ENCODE measurements at regions not wholly inside any gene's neighbourhood (a gene's known extent, or its start where the extent isn't known, plus 50 kb on each side); places are given as distances from the start of the nearest gene placed in this dataset.
"Not testable (repeated sequence)": the region's sequence is repeated elsewhere in the genome, so short reads cannot be mapped to it uniquely, and the experiment has no call there.

DNA sequence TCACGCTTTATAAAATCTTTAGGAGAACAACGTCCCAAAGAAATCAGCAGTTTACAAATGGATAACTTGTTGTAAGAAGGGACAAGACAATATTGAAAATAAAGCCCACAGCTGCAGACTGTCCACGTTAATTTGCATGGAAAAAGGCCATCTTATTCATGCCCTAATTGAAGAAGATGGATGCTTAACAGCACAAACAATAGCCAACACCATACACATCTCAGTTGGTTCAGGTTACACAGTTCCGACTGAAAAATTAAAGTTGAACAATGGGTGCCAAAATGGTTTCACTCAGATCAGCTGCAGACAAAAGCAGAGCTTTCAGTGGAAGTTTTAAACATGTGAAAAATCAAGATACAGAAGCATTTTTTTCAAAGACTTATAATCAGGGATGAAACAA, 314.2 kb downstream of the RAB38 start:
- no peak for DNase-seq

DNA sequence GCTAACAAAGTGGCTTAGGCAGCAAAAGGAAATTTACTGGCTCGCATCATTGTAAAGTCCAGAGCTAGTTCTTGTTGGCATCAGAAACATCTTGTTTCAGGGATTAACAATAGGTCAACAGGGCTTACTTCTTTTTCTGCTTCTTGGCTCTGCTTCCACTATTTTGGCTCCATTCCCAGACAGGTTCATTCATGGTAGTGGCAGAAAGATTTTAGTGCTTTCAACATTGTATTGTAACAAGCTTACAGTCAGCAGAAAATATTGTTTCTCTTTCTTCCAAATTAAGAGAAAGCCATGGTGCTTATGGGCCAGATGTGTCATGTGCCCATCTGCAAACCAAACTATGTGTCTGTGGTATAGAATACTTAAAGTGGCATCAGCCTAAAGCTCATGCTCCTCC, 315.6 kb downstream of the RAB38 start:
- no peak for DNase-seq

DNA sequence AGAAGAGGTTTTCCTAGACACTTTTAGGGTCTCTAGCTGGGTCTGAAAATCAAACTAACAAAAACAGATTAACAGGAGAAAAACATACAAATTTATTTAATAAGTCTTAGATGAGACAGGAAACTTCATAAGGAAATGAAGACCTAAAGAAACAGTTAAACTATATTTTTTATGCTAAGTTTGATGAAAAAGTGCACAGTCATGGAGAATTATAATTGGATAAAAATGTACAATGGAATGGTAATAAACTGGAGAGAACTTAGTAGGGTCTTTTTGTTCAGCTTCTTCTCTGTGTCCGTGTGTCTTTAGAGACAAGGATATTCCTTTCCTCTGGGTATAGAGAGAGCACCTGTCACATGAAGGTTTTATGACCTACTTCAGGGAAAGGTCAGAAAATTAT, 323.4 kb downstream of the RAB38 start:
- no peak for DNase-seq

DNA sequence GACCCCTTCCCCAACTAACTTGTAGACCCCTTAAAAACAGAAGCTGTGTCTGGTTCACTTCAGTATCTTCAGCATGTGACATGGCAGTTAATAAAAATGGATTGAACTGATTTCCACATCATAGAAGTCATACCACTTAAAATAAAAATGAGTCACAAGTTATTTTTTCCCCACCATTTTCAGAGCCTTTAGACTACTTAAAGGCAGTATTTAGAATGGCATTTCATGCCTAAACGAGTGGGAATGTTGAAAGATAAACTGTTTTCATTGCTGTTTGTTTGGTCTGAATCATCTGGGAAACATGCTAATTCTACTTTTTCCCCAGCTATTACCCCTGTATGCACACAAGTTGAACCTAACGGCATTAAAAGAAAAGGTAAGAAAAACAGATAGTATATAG, 324.0 kb downstream of the RAB38 start:
- DNase-seq = no peak

DNA sequence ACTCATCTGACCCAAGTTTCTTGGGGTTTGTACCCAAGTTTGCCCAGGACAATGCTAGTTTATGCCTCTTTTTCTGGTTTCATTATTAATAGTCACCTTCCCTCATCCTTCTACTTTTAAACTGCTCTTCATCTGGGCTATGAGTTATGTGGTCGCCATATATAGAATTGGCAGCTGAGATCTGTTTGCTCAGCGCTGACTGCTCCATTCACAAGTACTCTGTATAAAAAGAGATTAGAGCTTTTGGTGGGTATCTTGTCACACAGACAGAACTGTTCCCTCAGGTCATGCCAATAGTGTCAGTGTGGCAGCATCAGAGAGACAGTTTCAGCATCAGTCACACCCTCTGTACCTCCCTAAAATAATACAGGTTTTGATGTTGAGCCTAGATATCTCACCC, 326.0 kb downstream of the RAB38 start:
- DNase-seq = no peak

DNA sequence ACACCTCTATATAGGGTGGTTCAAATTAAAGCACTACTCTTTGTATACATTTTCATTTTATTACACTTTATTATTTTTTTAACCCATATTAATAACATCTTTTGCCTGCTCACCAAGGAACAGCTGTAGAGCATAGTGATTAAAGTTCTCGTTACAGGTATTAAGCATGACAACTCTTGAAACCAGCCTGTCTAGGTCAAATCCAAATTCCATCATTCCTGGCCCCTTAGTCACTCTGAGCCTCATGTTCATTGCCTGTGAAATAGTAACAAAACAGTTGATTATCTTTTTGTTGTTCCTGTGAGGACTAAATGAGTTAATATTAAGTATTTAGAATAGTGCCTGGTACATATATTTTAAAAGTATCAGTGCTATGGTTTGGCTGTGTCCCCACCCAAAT, 334.5 kb downstream of the RAB38 start:
- DNase-seq = no peak

DNA sequence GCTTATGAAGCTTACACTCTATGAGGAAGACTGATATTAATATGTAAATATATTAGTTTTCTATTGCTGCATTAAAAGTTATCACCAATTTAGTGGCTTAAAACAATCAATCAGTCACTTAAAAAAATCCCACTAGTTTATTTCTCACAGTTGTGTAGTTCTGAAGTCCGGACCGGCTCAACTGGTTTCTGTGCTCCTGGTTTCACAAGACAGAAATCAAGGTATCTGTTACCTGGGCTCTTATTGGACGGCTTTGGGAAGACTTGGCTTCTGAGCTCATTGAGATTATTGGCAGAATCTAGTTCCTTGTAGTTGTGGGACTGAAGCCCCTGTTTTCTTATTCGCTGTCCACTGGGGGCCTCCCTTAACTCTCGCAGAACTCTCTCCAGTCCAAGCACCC, 343.0 kb downstream of the RAB38 start:
- no peak for DNase-seq

DNA sequence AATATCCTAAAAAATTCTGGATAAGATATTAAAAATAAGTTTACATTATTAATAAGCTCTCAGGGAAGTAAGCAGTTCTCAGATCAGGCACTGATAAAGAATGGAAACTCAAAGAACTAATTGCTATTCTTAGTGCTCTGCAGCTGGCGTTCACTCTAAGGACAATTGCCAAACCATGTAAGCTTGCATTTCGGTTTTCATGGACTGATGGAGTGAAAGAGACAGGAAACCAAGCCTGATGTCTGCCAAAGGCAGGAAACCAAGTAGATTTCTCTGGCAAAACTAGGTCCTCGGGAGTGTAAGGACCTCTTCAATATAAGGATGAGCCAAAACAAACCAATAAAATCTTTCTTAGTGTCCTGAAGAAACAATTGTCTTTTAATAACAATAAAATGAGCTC, 355.2 kb downstream of the RAB38 start:
- no peak for DNase-seq

DNA sequence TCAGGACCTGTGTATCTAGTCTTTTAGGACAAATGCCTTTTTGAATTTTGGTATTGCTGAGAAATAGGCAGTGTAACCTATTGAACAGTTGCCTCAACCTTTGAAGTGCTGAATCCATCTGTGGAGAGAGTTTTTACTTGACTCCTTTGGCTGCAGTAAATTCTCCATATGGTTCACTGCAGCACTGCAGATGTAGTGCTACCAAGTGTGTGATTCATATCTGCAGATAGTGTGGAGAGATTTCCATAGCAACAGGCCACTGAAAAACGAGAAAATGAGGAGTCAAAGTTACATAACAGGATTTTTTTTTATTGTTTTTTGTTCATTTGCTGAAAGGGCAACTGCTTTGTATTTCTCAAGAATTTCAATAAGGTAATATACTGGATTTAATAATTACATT, 356.1 kb downstream of the RAB38 start:
- DNase-seq = no peak

DNA sequence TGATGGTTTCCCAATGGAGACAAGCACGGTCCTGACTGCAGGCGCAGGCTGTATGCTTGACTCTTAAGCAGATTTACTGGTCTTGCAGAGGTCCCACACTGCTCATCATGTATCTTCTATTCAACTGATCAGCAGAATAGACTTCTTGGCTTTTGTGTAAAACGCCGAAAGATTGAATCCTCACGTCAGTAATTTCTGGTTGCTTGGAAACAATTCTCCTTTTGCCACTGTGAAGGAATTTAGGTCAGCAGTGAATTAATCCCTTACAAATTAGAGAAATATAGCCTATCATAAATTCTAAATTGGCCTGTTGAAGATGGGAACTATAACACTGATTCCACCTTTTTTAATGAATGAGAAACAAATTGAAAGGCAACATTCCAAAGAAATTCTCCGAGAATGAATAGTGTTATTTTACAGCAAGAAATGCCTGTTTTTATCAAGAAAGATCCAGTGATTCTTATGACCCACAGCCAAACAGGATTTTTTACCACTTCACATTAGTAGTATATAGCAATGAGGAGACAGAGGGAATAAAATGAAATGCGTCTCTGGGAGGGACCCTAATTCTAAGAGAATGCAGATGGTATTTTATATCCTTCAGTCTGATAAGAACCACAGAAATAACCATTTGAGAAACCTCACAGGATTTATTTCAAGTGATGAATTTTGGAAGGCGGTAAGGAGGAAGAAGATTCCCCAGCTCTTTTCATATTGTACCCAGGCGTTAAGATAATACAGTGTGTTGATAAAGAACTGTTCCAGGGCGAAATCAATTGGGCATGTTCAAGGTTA, 362.5 kb downstream of the RAB38 start:
- DNase-seq = no peak

DNA sequence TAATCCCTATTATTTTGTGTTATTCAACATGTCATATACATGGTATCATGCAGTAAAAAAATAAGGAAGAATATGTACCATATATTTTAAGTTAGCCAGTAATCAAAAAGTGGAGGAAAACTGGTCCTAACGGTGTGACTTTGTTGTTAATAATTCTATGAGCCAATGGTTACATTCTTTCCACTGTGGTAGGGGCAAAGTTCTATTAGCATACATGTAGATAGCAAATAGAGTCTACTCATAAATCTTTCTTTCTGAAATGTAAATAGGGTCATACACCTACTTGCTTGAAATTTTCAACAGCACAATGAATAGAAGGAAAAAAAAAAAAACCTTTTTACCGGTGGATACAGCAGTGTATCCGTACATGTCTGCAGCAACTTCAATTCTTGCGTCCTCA, 364.8 kb downstream of the RAB38 start:
- no peak for DNase-seq

DNA sequence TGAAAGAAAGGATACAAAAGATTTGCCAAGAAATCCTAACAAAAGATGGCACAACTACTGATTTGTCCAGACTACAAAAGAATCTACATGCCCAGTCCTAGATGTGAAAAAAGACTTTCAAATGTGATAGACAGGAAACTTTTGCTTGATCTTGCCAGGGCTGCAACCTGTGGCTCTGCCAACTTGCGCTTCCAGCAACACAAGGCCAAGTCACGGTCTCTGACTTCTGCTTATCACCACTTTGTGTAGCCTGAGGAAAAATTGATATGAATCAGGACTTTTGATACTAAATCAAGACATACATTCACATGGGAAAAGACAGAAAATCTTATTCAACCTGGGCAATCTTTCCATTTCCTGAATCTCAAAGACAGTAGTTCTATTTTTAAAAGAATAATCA, 366.0 kb downstream of the RAB38 start:
- no peak for DNase-seq

DNA sequence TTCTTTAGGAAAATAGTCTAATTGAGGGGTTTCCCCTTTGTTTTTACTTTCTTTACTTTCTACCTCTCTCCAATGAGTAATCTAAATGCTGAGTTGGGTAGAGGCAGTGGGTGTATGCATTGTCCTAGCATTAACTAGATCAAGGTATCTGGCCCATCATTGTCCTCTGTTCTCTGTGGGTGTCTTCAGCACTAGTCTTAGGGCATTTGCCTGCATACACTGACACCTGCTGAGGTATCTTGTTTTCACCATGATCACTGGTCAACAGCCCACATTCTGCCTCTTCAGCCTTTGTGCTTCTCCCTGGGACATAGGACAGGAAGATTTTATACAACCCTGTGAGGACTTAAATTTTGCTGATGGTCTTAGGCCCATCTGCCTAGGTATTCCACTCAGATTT, 371.1 kb downstream of the RAB38 start:
- no peak for DNase-seq

DNA sequence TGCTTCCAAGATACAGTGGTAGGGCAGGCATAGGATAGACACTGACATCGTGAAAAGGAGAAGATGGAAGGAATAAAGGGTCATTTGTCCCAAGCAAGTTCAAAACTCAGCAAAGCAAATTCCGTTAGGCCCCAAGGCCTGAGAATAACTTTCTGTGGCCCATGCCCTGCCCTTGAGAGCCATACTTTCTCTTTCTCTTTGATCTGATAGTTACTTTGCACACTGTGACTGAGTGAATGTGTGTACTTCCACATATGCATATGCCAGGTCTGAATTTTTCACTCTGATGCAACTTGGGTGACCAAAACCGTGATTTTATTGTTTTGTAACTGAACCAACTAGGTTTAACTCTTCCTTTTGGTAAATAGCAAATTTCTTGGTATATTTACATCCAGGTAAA, 371.5 kb downstream of the RAB38 start:
- no peak for DNase-seq

DNA sequence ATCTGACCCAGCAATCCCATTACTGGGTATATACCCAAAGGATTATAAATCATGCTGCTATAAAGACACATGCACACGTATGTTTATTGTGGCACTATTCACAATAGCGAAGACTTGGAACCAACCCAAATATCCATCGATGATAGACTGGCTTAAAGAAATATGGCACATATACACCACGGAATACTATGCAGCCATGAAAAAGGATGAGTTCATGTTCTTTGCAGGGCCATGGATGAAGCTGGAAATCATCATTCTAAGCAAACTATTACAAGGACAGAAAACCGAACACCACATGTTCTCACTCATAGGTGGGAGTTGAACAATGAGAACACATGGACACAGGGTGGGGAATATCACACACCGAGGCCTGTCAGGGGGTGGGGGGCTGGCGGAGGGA, 390.4 kb downstream of the RAB38 start:
- not testable (repeated sequence) for DNase-seq

DNA sequence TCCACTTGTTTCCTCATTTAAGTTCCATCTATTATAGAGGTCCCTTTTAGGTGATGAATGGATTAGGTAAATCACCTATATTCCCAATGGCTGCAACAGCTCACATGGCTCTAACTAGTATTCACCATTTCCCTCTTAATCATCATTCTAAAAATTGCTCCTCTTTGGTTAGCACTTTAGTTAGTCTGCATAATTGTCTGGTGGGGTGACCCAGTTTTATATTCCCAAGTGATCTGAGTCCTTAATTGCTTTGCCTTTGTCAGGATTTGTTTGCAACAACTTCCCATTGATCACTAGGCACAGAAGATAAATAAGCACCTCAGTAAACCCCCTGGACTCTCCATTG, 395.2 kb downstream of the RAB38 start:
- no peak for DNase-seq

DNA sequence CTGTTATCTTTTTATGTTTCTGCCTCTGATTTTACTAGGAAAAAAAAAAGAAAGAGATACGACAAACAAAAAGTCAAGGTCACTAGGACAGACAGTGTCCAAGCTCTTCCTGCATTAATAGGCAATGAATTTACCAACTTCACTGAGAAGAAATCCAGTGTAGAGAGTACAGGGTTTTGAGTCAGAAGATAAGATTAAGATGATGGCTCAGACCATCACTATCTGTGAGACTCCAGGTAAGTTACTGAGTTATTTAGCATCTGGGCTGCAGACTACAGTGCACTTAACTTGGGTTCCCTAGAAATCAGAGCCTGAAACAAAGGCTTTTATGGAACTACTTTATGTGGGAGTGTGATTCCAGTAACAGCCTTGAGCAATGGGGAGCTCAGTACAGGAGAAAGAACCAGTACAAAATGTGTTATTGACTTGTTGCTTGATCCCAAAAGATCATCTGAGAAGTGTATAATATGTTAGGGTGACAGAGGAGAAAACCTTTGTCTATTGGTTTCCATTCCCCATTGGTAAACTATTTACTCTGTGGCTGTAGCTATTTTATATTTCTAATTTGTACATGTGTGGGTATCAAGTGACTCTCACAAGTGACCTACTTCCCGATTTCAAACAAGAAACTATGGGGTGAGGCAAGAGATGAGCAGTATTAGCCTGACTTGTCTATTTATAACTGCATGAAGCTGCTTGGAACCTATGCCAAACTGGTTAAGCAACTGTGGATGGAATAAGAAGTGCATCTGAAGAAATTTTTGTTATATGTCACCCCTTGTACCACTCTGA, 395.8 kb downstream of the RAB38 start:
- DNase-seq = no peak

DNA sequence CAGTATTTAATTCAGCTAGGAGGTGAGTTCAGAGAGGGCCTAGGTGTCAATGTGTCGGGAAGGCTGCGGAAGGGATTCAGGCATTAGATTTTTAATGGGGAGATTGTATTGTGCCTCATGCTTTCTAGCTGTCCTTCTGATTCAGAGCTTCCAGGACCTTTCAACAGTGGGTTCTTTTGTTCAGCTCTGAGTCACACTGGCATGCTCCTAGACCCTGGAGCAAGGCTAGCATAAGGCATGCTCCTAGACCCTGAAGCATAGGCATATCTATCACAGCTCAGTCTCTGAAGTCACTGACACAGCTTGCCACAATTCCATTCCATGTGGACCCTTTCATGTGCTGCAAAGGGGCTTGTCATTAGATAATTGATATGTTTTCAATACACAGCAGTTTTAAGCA, 396.9 kb downstream of the RAB38 start:
- DNase-seq = no peak

DNA sequence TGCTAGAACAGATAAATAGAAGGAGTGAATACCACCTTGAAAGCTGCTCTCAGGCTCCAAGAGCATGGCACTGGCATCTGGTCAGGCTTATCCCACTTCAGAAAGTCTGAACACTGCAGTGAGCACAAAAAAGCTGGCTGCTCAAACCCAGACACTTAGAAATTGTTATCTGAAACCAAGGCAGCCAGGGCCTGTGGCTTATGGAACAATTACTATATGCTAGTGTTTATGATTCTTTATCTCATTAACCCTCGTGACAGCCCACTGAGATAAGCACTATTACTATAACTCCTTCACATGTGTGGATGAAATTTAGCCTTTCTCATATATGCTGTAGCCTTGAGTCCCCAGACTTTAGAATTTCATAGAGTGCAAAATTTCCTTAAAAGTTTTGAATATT, 400.2 kb downstream of the RAB38 start:
- no peak for DNase-seq

DNA sequence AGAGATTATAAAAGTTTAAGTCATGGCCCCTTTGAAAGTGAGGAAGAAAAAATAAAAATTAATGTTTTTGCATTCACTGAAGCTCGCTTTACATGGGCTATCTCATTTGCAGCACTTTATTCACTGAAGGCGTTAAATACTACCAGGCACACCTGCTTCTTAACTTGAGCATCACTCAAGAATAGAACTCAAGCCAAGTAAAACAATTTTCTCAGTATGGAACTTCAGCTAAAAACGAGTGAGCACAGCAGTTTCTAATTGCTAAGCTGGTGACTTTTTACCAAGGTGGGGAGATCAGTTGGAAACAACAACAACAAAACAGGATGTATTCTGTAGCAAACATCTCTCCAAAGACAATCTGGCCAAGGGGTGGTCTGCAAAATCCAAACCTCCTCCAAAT, 405.6 kb downstream of the RAB38 start:
- DNase-seq = no peak

DNA sequence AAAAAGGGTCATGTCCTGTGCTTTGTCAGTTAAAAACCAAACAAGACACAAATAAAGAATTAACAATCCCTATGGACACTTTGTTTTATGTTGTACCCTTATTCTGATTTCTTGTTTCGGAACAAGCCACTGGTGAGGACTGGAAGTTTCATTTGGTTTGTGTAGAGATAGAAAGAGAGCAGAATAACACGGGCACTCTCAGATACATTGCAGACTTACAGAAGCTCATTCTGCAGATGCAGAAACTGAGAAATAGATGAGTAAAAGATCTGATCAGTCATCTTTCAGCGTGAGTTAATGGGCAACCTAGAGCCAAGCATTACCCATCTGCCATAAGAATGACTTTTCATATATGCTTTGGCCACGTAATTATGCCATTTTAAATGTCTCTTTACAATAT, 407.6 kb downstream of the RAB38 start:
- DNase-seq = no peak

DNA sequence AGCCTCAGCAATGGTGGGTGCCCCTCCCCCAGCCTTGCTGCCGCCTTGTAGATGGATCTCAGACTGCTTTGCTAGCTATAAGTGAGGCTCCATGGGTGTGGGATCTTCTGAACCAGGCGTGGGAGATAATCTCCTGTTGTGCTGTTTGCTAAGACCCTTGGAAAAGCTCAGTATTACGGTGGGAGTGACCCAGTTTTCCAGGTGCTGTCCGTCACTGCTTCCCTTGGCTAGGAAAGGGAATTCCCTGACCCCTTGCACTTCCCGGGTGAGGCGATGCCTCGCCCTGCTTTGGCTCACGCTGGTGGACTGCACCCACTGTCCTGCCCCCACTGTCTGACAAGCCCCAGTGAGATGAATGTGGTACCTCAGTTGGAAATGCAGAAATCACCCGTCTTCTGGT, 411.2 kb downstream of the RAB38 start:
- not testable (repeated sequence) for DNase-seq

DNA sequence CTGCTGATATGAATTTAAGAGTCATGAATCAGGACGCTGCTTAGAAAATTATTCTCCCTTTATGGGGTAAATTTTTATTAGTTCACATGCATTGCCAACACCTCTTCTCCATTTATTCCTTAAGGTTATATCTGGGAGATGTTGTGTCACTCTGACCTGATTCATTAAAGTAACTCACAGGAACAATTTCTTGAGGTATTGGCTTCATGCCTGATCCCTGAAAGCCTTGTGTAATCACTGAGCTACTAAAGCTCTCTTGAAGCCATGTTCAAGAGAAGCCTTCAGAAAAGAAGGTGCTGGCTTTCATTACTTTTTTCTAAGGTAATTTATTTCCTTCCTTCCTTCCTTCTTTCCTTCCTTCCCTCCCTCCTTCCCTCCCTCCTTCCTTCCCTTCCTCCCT, 420.6 kb downstream of the RAB38 start:
- no peak for DNase-seq

DNA sequence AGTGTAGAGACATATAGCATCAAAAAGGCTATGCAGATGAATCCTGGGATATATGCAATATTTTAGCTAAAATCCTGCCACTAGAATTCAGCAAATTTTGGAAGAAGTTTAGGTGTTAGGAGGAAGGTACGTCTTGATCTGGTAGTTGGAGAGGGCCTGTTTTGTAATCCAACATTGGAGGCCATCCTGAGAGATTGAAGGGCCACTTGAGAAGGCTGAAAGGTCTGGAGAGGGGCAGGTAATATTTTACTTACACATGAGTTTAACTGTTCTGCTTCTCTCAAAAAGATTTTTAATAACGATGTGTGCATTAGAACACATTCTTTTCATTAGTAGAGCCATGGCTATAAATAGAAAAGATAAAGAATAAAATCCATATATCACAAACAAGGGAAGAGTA, 422.1 kb downstream of the RAB38 start:
- no peak for DNase-seq

DNA sequence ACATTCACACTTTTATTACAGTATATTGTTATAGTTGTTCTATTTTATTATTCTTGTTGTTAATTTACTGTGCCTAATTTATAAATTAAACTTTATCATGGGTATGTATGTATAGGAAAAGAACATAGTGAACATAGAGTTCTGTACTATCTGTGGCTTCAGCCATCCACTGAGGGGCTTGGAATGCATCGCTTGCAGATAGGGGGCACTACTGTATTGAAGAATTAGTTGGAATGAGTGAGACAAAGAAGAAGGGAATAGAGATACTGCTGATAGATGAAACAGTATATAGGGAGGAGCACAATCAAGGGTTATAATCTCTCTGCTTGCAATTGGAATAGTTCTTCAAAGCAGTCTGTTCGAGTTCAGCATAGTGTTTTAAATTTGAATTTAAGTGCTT, 432.2 kb downstream of the RAB38 start:
- no peak for DNase-seq
